GM18907 (cell line): ENCODE measurements at regions not wholly inside any gene's neighbourhood (a gene's known extent, or its start where the extent isn't known, plus 50 kb on each side); places are given as distances from the start of the nearest gene placed in this dataset.
A peak's percentile ranks its signal among the peaks of the same experiment; 100 is the strongest.
"Not testable (repeated sequence)": the region's sequence is repeated elsewhere in the genome, so short reads cannot be mapped to it uniquely, and the experiment has no call there.

Experiments
- ATAC-seq: cut with Tn5 transposase; IDR thresholded peaks from one replicate; pipeline ENCODE4 v1.9.1; 2021; ENCODE audit warnings: mild to moderate bottlenecking, moderate library complexity; ENCODE audit not compliant: unreplicated experiment

DNA sequence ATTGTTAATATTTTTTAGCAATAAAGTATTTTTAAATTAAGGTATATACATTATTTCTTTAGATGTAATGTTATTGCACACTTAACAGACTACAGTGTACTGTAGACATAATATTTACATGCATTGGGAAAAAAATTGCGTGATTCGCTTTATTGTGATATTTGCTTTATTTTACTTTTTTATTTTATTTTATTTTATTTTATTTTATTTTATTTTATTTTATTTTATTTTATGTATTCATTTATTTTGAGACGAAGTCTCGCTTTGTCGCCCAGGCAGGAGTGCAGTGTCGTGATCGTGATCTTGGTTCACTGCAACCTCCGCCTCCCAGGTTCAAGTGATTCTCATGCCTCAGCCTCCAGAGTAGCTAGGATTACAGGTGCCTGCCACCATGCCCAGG is 1522.7 kb downstream of the AMY1C start:
- not testable (repeated sequence) for ATAC-seq

GRCh38 chr1:105294838-105295237 is 1545.1 kb downstream of the AMY1C start:
- peak; percentile 73 for ATAC-seq

DNA sequence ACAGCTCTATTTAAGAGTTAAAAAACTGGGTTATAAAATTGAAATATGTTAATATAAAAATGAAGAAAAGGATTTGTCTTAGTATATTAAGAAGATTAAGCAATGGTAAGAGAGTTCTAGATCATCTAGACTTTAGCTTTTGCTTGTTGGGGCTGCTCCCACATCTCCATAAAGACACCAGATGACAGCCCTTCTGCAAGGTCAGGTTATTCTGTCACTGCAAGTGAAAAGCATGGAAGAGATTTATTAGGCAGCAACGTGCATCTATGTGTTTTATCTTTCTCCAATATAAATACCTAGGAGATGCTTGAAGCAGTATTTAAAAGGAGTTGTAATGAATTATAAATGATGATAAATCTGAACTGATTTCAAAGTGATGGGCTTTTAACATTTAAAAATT is 1560.4 kb downstream of the AMY1C start:
- ATAC-seq, result no peak

DNA sequence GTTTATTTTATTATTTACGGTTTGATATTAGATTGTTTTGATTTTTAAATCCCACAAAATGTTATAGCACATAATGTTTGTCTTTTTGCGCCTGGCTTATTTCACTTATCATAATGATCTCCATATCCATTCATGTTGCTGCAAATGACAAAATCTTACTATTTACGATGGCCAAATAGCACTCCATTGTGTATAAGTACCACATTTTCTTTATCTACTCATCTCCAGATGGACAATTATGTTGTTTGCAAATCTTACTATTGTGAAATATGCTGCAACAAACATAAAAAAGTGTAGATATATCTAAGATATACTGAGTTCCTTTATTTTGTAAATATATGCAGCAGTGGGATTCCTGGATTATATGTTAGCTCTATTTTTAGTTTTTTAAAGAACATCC is 1568.3 kb downstream of the AMY1C start:
- no peak for ATAC-seq

DNA sequence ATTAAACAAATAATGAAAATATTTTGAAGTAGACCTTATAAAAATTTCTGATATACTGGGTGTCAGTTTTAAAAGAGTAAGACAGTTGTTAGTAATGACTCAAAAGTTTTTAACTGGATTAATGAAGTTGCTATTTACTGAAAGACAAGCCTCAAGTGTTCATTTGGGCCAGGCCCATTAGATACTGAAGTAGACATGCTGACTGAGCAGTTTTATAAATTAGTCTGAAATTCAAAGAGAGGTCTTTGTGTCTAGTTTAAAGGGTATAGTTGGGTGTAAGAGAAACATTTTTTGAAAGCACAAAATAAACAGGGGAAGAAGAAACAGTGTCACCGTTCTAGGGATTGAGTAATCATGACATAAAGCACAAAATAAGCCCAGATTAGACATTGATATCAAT is 1577.2 kb downstream of the AMY1C start:
- ATAC-seq, result no peak

GRCh38 chr1:105337420-105337819 is 1587.7 kb downstream of the AMY1C start:
- ATAC-seq, result no peak

- no peak for ATAC-seq
Measured at GRCh38 chr1:105343317-105343716, 1593.6 kb downstream of the AMY1C start.

- no peak for ATAC-seq
Measured at GRCh38 chr1:105359457-105359856, 1609.8 kb downstream of the AMY1C start.

- ATAC-seq, result no peak
Measured at GRCh38 chr1:105362438-105362837, 1612.7 kb downstream of the AMY1C start.

- no peak for ATAC-seq
Measured at GRCh38 chr1:105368446-105368845, 1618.7 kb downstream of the AMY1C start.

DNA sequence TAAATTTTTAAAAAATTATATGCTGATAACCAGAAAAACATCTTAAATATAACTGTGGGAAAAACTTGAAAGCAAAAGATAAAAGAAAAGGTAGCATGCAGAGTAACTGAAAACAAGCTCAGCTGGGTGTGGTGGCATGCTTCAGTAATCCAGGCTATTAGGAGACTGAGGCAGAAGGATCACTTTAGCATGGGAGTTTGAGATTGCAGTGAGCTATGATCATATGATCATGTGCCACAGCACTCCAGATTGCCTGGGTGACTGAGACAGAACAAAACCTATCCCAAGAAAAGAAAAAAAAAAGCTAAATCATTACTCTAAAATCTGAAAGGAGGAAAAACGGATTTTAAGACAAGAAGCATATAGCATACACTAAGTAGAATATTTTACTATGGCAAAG is 1624.0 kb downstream of the AMY1C start:
- no peak for ATAC-seq

- no peak for ATAC-seq
Measured at GRCh38 chr1:105386489-105386888, 1636.8 kb downstream of the AMY1C start.

- no peak for ATAC-seq
Measured at GRCh38 chr1:105396001-105396400, 1646.3 kb downstream of the AMY1C start.

GRCh38 chr1:105398909-105399308 is 1649.2 kb downstream of the AMY1C start:
- ATAC-seq, result no peak

DNA sequence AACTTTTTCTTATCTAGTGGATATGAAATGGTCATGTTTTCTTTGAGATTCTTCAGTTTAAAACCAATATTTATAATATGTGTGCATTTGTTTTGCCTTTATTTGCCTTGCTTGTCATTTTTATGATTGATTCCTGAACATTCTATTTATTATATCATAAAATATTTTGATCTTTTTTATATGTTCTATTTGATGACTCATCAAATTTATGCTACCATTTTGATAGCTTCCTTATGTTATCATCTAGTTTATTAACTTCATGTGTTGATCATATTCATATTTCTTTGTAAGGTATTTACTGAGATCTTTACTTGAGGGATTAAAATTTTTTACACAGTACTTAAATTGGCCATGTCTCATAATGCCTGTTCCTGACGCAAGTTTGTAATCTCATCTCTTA is 1650.0 kb downstream of the AMY1C start:
- ATAC-seq, result no peak

- no peak for ATAC-seq
Measured at GRCh38 chr1:105416261-105416660, 1640.2 kb upstream of the PRMT6 start.

- no peak for ATAC-seq
Measured at GRCh38 chr1:105419030-105419429, 1637.4 kb upstream of the PRMT6 start.

DNA sequence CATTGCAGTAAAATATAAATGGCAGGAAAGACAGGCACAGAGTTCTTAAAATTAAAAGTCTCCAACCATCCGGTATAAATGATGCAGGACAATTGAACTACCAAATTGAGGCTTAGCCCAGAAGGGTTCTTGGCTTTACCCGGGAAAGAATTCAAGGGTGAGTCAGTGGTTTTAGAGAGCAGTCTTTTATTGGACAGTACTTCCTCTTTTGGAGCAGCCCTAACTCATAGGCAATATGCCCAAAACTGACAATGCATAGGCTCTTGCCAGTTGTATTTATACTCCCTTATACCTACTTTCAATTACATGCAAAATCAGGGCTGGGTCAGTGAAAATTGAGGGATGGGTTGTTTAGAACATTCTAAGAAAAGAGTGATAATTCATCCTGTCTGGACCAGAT is 1628.9 kb upstream of the PRMT6 start:
- no peak for ATAC-seq

- ATAC-seq, result no peak
Measured at GRCh38 chr1:105436589-105437259, 1619.8 kb upstream of the PRMT6 start.

DNA sequence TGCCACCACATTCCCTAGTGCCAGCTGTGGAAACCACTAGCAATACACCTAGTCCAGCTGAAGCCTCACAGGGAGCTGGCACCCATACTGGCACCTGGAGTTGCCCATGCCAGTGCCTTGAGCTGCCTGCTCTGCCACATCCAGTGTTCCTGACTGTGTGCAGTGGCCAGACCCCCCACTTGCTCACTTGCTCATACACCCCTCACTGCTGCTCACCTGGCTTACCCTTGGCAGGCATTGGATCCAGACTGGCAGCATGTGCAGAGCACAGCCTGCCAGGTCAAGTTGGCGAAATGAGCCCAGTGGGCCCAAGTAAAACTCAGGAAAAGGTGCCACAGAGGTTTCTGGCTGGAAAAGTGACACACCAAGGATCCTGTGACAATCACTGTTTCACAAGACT is 1618.6 kb upstream of the PRMT6 start:
- ATAC-seq, result no peak

DNA sequence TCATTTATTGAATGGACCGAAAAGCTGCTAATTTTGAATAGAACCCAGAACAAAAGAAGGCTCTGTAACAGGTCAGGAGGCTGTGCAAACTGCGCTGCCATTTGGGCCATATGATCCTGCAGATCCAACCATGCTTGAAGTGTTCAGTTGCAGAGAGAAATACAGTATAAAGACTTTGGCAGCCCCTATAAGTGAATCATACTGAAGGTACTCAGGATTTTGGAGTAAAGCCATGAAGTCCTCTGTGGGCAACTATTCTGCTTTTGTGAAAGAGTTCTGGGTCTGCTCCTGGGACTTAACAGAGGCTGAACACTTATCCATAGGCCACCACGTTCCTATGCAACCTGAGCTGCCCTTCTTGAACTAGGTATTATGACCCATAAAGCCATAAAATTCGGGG is 1613.6 kb upstream of the PRMT6 start:
- ATAC-seq, result no peak

DNA sequence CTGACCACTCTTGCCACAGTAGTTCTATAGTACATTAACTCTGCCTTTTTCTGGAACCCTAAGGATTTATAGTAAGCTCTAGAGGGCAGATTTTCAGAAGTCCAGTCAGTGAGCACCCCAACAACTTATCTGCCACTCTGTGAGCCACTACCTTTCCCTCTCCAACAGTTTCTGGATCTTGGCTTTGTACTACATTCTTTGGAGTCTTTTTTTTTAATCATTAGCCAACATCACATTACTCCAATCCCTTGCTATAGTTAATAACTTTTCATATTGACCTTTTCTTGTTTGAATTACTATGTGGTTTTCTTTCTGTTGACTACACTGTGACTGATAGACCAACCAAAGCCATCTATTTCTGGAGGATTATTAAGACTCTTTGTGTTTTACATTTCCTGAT is 1596.7 kb upstream of the PRMT6 start:
- no peak for ATAC-seq

GRCh38 chr1:105462308-105462707 is 1594.2 kb upstream of the PRMT6 start:
- no peak for ATAC-seq
